H1 (cell line): ENCODE measurements at regions not wholly inside any gene's neighbourhood (a gene's known extent, or its start where the extent isn't known, plus 50 kb on each side); places are given as distances from the start of the nearest gene placed in this dataset.

Source experiments
- BRCA1 ChIP-seq: IDR thresholded peaks from 2 replicates; pipeline ENCODE4 v1.6.1; 2012; ENCODE audit warnings: low read depth, low read length, improper control_type of control experiment
- HDAC2 ChIP-seq, 2 experiments: fragments of 300-600 bp in 1 of 2; sonication (generic) in 1 of 2; IDR thresholded peaks; 2 replicates each; pipeline ENCODE4 v1.6.1; 2011 to 2012; ENCODE audit warnings: low read depth in 2 of 2, low read length in 2 of 2, mild to moderate bottlenecking in 2 of 2, moderate library complexity in 2 of 2, borderline replicate concordance in 1 of 2, inconsistent platforms in 1 of 2
- JUND ChIP-seq: IDR thresholded peaks from 2 replicates; pipeline ENCODE4 v1.6.1; 2011; ENCODE audit warnings: mild to moderate bottlenecking, improper control_type of control experiment, low read length
- MAFK ChIP-seq: IDR thresholded peaks from 2 replicates; pipeline ENCODE4 v1.6.1; 2012; ENCODE audit warnings: low read depth, mild to moderate bottlenecking, improper control_type of control experiment, low read length
- NRF1 ChIP-seq: IDR thresholded peaks from 2 replicates; pipeline ENCODE4 v1.6.1; 2011; ENCODE audit warnings: mild to moderate bottlenecking, low read depth, low read length, improper control_type of control experiment
- RBBP5 ChIP-seq: IDR thresholded peaks from 2 replicates; pipeline ENCODE4 v1.7.1; 2012; ENCODE audit warnings: low read depth, mild to moderate bottlenecking, inconsistent platforms, low read length, moderate library complexity, borderline replicate concordance
- SP1 ChIP-seq: IDR thresholded peaks from 2 replicates; pipeline ENCODE4 v1.6.1; 2011; ENCODE audit warnings: low read depth, low read length
- SP4 ChIP-seq: IDR thresholded peaks from 2 replicates; pipeline ENCODE4 v1.6.1; 2012; ENCODE audit warnings: low read length, inconsistent platforms
- TAF1 ChIP-seq: IDR thresholded peaks from 2 replicates; pipeline ENCODE4 v1.6.1; 2011; ENCODE audit warnings: mild to moderate bottlenecking, low read depth, low read length

DNA sequence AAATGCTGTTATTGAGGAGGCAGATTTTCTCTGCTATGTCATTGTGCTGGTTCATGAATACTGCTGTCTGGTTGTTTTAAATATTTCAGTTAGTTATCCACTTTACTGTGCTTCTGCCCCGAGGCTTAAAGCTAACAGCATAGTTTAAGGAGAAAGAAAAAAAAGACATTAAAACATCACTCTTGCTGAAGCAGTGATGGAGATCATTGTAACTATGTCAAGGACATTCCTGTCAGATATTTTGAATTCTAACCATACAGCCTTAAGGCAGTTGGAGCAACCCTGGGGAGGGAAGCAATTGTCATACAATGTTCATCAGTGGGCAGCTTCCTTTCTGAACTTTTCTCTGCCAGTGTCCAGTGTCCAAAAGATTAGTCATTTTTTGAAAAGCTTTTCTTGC, 199.0 kb upstream of the DDX53 start (continued):
- TF ChIP-seq SP1, result no peak
- TF ChIP-seq MAFK, result no peak
- no peak for TF ChIP-seq SP4
- TF ChIP-seq NRF1, result no peak
- no peak for TF ChIP-seq TAF1
- no peak for TF ChIP-seq BRCA1
- TF ChIP-seq RBBP5, result no peak
- no peak for TF ChIP-seq HDAC2 (IDR thresholded peaks at IDR 0.05; ENCODE audit: borderline replicate concordance in 1 of 2, low read depth in 2 of 2, low read length in 2 of 2)
- TF ChIP-seq JUND, result no peak
